Adrenal gland (tissue), 5 donors: ENCODE measurements at regions not wholly inside any gene's neighbourhood (a gene's known extent, or its start where the extent isn't known, plus 50 kb on each side); places are given as distances from the start of the nearest gene placed in this dataset.

Source experiments
- POLR2A ChIP-seq, 2 donors: fragments of 450-650 bp; IDR thresholded peaks; one replicate each; pipeline ENCODE4 v1.6.1; 2017; ENCODE audit warnings: antibody characterized with exemption in 2 of 2, mild to moderate bottlenecking in 2 of 2, moderate library complexity in 1 of 2
- TF ChIP-seq, protein P1 (sequence below), 6 experiments: fragments of 450-650 bp in 4 of 6; fragments of 200-600 bp in 2 of 6; sonication (generic) in 1 of 6; IDR thresholded peaks; 1 replicate in 5 of 6; 2 replicates in 1 of 6; pipeline versions ENCODE4 v1.5.1 to v1.8.0; 2016 to 2021; ENCODE audit warnings: antibody characterized with exemption in 6 of 6, mild to moderate bottlenecking in 2 of 6, moderate library complexity in 1 of 6
- donor health status: DM: no; HTN: no; CAD: no.

- TF ChIP-seq, protein P1, sequence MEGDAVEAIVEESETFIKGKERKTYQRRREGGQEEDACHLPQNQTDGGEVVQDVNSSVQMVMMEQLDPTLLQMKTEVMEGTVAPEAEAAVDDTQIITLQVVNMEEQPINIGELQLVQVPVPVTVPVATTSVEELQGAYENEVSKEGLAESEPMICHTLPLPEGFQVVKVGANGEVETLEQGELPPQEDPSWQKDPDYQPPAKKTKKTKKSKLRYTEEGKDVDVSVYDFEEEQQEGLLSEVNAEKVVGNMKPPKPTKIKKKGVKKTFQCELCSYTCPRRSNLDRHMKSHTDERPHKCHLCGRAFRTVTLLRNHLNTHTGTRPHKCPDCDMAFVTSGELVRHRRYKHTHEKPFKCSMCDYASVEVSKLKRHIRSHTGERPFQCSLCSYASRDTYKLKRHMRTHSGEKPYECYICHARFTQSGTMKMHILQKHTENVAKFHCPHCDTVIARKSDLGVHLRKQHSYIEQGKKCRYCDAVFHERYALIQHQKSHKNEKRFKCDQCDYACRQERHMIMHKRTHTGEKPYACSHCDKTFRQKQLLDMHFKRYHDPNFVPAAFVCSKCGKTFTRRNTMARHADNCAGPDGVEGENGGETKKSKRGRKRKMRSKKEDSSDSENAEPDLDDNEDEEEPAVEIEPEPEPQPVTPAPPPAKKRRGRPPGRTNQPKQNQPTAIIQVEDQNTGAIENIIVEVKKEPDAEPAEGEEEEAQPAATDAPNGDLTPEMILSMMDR (IDR thresholded peaks at IDR 0.05) = no peak
- no peak for TF ChIP-seq POLR2A (IDR thresholded peaks at IDR 0.05)
Observed at GRCh38 chr15:69652293-69652692, 199.7 kb downstream of the RPLP1 start.
